Ishikawa (cell line): ENCODE measurements at regions not wholly inside any gene's neighbourhood (a gene's known extent, or its start where the extent isn't known, plus 50 kb on each side); places are given as distances from the start of the nearest gene placed in this dataset.

ENCODE experiments used
- CEBPB ChIP-seq: IDR thresholded peaks from 2 replicates; pipeline ENCODE4 v1.6.1; 2012
- CREB1 ChIP-seq: IDR thresholded peaks from 2 replicates; pipeline ENCODE4 v1.6.1; 2012; ENCODE audit warnings: low read depth
- EGR1 ChIP-seq: IDR thresholded peaks from 2 replicates; pipeline ENCODE4 v1.6.1; 2012
- EP300 ChIP-seq: IDR thresholded peaks from 2 replicates; pipeline ENCODE4 v1.6.1; 2012; ENCODE audit warnings: borderline replicate concordance
- FOXM1 ChIP-seq: IDR thresholded peaks from 2 replicates; pipeline ENCODE4 v1.6.1; 2012; ENCODE audit warnings: low read depth, borderline replicate concordance
- MAX ChIP-seq: IDR thresholded peaks from 2 replicates; pipeline ENCODE4 v1.6.1; 2012
- NFIC ChIP-seq: IDR thresholded peaks from 2 replicates; pipeline ENCODE4 v1.6.1; 2012
- RAD21 ChIP-seq: IDR thresholded peaks from 2 replicates; pipeline ENCODE4 v1.6.1; 2012; ENCODE audit warnings: low read depth
- REST ChIP-seq: IDR thresholded peaks from 2 replicates; pipeline ENCODE4 v1.6.1; 2012; ENCODE audit warnings: low read depth, mild to moderate bottlenecking
- TAF1 ChIP-seq: IDR thresholded peaks from 2 replicates; pipeline ENCODE4 v1.6.1; 2012; ENCODE audit warnings: low read depth, mild to moderate bottlenecking
- TCF12 ChIP-seq: IDR thresholded peaks from 2 replicates; pipeline ENCODE4 v1.6.1; 2012; ENCODE audit warnings: low read depth
- TEAD4 ChIP-seq: IDR thresholded peaks from 2 replicates; pipeline ENCODE4 v1.6.1; 2012
- USF1 ChIP-seq: IDR thresholded peaks from 2 replicates; pipeline ENCODE4 v1.6.1; 2012
- YY1 ChIP-seq: IDR thresholded peaks from 2 replicates; pipeline ENCODE4 v1.6.1; 2012; ENCODE audit warnings: low read depth
- ZBTB7A ChIP-seq: IDR thresholded peaks from 2 replicates; pipeline ENCODE4 v1.6.1; 2012; ENCODE audit warnings: low read depth

- TF ChIP-seq REST, result no peak
- no peak for TF ChIP-seq TCF12
- no peak for TF ChIP-seq RAD21
Observed at GRCh38 chr10:120685136-120685535, 166.0 kb upstream of the WDR11 start.

- peak; percentile 84 for TF ChIP-seq REST
- TF ChIP-seq ZBTB7A, result no peak
Observed at GRCh38 chr10:120688928-120689327, 162.2 kb upstream of the WDR11 start.

GRCh38 chr10:120689777-120690529 lies 161.2 kb upstream of the WDR11 start:
- TF ChIP-seq EP300, result no peak
- TF ChIP-seq YY1, result no peak
- TF ChIP-seq TAF1, result no peak
- no peak for TF ChIP-seq REST
- TF ChIP-seq EGR1, result no peak
- no peak for TF ChIP-seq CEBPB
- no peak for TF ChIP-seq USF1
- no peak for TF ChIP-seq TCF12
- TF ChIP-seq CREB1, result no peak
- no peak for TF ChIP-seq RAD21

GRCh38 chr10:120691625-120692024 lies 159.5 kb upstream of the WDR11 start:
- TF ChIP-seq MAX (no peak), YY1 (no peak), RAD21 (no peak), EGR1 (no peak), ZBTB7A (no peak), CREB1 (no peak)

- TF ChIP-seq USF1 (no peak), NFIC (no peak), YY1 (no peak), ZBTB7A (no peak), RAD21 (no peak), REST (no peak), CEBPB (no peak), TAF1 (no peak), FOXM1 (no peak), TCF12 (no peak), TEAD4 (no peak), EGR1 (no peak), MAX (no peak), CREB1 (no peak)
Observed at GRCh38 chr10:120700426-120700825, 150.7 kb upstream of the WDR11 start.
